Ovary (tissue), 3 donors: ENCODE measurements at regions not wholly inside any gene's neighbourhood (a gene's known extent, or its start where the extent isn't known, plus 50 kb on each side); places are given as distances from the start of the nearest gene placed in this dataset.

Experiments used
- POLR2A ChIP-seq: fragments of 450-650 bp; IDR thresholded peaks from one replicate; pipeline ENCODE4 v1.6.1; 2017; ENCODE audit warnings: antibody characterized with exemption, mild to moderate bottlenecking, moderate library complexity
- TF ChIP-seq, protein P1 (sequence below), 3 donors: fragments of 450-650 bp in 2 of 3; fragments of 200-600 bp in 1 of 3; IDR thresholded peaks; one replicate each; pipeline versions ENCODE4 v1.5.1 to v1.8.0; 2016 to 2022; ENCODE audit warnings: antibody characterized with exemption in 3 of 3, mild to moderate bottlenecking in 1 of 3
- donor health status: DM: no; HTN: no; CAD: no.

- TF ChIP-seq, protein P1, sequence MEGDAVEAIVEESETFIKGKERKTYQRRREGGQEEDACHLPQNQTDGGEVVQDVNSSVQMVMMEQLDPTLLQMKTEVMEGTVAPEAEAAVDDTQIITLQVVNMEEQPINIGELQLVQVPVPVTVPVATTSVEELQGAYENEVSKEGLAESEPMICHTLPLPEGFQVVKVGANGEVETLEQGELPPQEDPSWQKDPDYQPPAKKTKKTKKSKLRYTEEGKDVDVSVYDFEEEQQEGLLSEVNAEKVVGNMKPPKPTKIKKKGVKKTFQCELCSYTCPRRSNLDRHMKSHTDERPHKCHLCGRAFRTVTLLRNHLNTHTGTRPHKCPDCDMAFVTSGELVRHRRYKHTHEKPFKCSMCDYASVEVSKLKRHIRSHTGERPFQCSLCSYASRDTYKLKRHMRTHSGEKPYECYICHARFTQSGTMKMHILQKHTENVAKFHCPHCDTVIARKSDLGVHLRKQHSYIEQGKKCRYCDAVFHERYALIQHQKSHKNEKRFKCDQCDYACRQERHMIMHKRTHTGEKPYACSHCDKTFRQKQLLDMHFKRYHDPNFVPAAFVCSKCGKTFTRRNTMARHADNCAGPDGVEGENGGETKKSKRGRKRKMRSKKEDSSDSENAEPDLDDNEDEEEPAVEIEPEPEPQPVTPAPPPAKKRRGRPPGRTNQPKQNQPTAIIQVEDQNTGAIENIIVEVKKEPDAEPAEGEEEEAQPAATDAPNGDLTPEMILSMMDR (IDR thresholded peaks at IDR 0.05): no peak
- TF ChIP-seq POLR2A: no peak
These were observed 515.5 kb downstream of the COL12A1 start for GRCh38 chr6:74690365-74690764.
